ENCODE measurements at regions not wholly inside any gene's neighbourhood (a gene's known extent, or its start where the extent isn't known, plus 50 kb on each side); places are given as distances from the start of the nearest gene placed in this dataset.
"Not testable (repeated sequence)": the region's sequence is repeated elsewhere in the genome, so short reads cannot be mapped to it uniquely, and the experiment has no call there.

- H2AFZ ChIP-seq, result no peak overlapping the region
- H3K9me2 ChIP-seq (ENCODE audit: insufficient read depth), result no peaks in the 10 kb centered on the region
- H3K27me3 ChIP-seq (replicated peaks; ENCODE audit: insufficient read depth), result no peaks in the 10 kb centered on the region
- no peak overlapping the region for H3K4me2 ChIP-seq (ENCODE audit: unreplicated experiment)
- no peak for DNase-seq
- no peaks in the 10 kb centered on the region for H3K4me1 ChIP-seq (ENCODE audit: insufficient read depth)
- H3K4me3 ChIP-seq, result no peak overlapping the region
- H3K27ac ChIP-seq, result no peak overlapping the region
- no peaks in the 10 kb centered on the region for H3K79me2 ChIP-seq (ENCODE audit: insufficient read depth)
- H3K36me3 ChIP-seq (ENCODE audit: low read depth), result no peaks in the 10 kb centered on the region
- H4K20me1 ChIP-seq (ENCODE audit: insufficient read depth), result no peaks in the 10 kb centered on the region
- H3K9ac ChIP-seq, result no peak overlapping the region
- in situ Hi-C loops (cut with MboI), result no loop called here
- WGBS, 2 experiments (ENCODE audit: low coverage in 1 of 2, low lambda C conversion rate in 2 of 2, missing lambda C conversion rate in 2 of 2), result 25 to 41% methylated on average over 15 to 18 of the region's 18 CpGs
- no peaks in the 10 kb centered on the region for H3F3A ChIP-seq (ENCODE audit: insufficient read depth)
- TF ChIP-seq EZH2phosphoT487 (IDR thresholded peaks at IDR 0.05; ENCODE audit: insufficient read depth, low read depth), result no peak
- TF ChIP-seq EZH2 (IDR thresholded peaks at IDR 0.05; ENCODE audit: insufficient read depth, poor library complexity, severe bottlenecking), result no peak
- no peaks in the 10 kb centered on the region for H3K9me3 ChIP-seq (ENCODE audit: low read depth)
These were observed 400.2 kb downstream of the TMEM121 start for GRCh38 chr14:105926373-105927095.

DNA sequence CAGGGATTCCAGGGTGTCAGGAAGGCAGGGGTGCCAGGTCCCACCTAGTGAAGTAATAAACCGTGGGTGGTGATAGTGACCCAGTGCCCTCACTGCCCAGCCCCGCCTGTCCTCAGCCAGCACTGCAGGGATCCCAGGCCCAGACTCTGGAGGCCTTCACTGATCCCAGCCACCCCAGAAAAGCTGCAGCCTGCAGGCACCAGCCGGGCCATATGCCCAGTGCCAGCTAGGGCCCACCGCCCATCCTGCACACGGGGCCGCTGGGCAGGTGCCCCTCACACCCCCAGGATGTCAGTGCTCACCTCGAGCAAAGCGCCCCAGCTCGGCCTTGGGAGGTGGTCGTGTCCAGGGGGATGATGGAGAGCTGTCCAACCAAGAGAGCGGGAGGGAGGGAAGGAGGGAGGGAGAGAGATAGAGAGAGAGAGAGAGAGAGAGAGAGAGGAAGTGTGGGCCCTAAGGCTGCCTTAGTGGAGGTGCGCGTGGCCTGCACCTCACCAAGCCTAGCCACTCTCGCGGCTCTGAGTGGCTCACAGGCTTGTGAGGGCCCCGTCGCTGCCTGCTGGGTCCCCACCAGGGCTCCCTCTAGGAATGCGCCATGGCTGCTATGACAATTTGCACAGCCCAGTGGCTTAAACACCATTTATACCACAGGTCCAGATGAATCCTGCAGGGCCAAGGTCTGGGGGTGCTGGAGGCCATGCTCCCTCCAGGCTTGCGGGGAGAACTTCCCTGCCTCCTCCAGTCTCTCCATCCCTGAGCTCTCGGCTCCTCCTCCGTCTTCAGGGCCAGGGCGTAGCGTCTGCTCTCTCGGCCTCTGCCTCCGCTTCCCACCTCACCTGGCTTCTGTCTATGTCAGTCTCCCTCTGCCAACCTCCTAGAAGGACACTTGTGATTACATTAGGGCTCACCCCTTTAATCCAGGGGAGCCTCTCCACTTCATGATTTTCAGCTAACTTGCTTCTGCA, 401.0 kb downstream of the TMEM121 start:
- Histone ChIP-seq H3K27me3 (replicated peaks; ENCODE audit: insufficient read depth) (no peaks in the 10 kb centered on the region), H4K20me1 (ENCODE audit: insufficient read depth) (no peaks in the 10 kb centered on the region), H2AFZ (no peak overlapping the region), H3K4me3 (no peak overlapping the region), H3K27ac (no peak overlapping the region), H3K9me2 (ENCODE audit: insufficient read depth) (no peaks in the 10 kb centered on the region), H3K36me3 (ENCODE audit: low read depth) (no peaks in the 10 kb centered on the region), H3K79me2 (ENCODE audit: insufficient read depth) (no peaks in the 10 kb centered on the region), H3K4me1 (ENCODE audit: insufficient read depth) (no peaks in the 10 kb centered on the region), H3K9me3 (ENCODE audit: low read depth) (no peaks in the 10 kb centered on the region), H3K4me2 (ENCODE audit: unreplicated experiment) (no peak overlapping the region), H3F3A (ENCODE audit: insufficient read depth) (no peaks in the 10 kb centered on the region), H3K9ac (no peak overlapping the region)
- in situ Hi-C loops (cut with MboI), result no loop called here
- 50 to 58% methylated on average over 20 to 25 of the region's 25 CpGs for WGBS, 2 experiments (ENCODE audit: low coverage in 1 of 2, low lambda C conversion rate in 2 of 2, missing lambda C conversion rate in 2 of 2)
- TF ChIP-seq EZH2phosphoT487 (IDR thresholded peaks at IDR 0.05; ENCODE audit: insufficient read depth, low read depth) (no peak), EZH2 (IDR thresholded peaks at IDR 0.05; ENCODE audit: insufficient read depth, poor library complexity, severe bottlenecking) (no peak)
- no peak for DNase-seq

GRCh38 chr14:105928171-105929111, 402.1 kb downstream of the TMEM121 start:
- DNase-seq; H3K36me3 ChIP-seq (ENCODE audit: low read depth); H3K9me2 ChIP-seq (ENCODE audit: insufficient read depth); H3K4me2 ChIP-seq (ENCODE audit: unreplicated experiment); H3K4me1 ChIP-seq (ENCODE audit: insufficient read depth); H3K27me3 ChIP-seq (replicated peaks; ENCODE audit: insufficient read depth); H3K9me3 ChIP-seq (ENCODE audit: low read depth); in situ Hi-C loops (cut with MboI); H3K79me2 ChIP-seq (ENCODE audit: insufficient read depth); H3K9ac ChIP-seq; H3K27ac ChIP-seq; H3F3A ChIP-seq (ENCODE audit: insufficient read depth); H2AFZ ChIP-seq; H3K4me3 ChIP-seq; H4K20me1 ChIP-seq (ENCODE audit: insufficient read depth): not testable (repeated sequence)
- WGBS, 2 experiments (ENCODE audit: low coverage in 1 of 2, low lambda C conversion rate in 2 of 2, missing lambda C conversion rate in 2 of 2), result 35 to 36% methylated on average over 18 to 23 of the region's 23 CpGs
